HG03520 (cell line): ENCODE measurements at regions not wholly inside any gene's neighbourhood (a gene's known extent, or its start where the extent isn't known, plus 50 kb on each side); places are given as distances from the start of the nearest gene placed in this dataset.

Experiments
- ATAC-seq: cut with Tn5 transposase; IDR thresholded peaks from one replicate; pipeline ENCODE4 v1.9.1; 2021; ENCODE audit warnings: mild to moderate bottlenecking, moderate library complexity; ENCODE audit not compliant: unreplicated experiment

- ATAC-seq = no peak
Observed at GRCh38 chr14:53896726-53897125, 59.9 kb downstream of the BMP4 start.

GRCh38 chr14:53894456-53894855 is 62.2 kb downstream of the BMP4 start:
- ATAC-seq = no peak

- ATAC-seq = no peak
Observed at GRCh38 chr14:53893374-53893773, 63.3 kb downstream of the BMP4 start.

- no peak for ATAC-seq
Observed at GRCh38 chr14:53890611-53891101, 66.0 kb downstream of the BMP4 start.

GRCh38 chr14:53888535-53889386 is 67.9 kb downstream of the BMP4 start:
- ATAC-seq = no peak

- no peak for ATAC-seq
Observed at GRCh38 chr14:53885136-53885640, 71.4 kb downstream of the BMP4 start.

GRCh38 chr14:53884601-53885000 is 72.0 kb downstream of the BMP4 start:
- no peak for ATAC-seq

GRCh38 chr14:53883739-53884138 is 72.9 kb downstream of the BMP4 start:
- ATAC-seq = no peak

- ATAC-seq = no peak
Observed at GRCh38 chr14:53882684-53883083, 73.9 kb downstream of the BMP4 start.

- no peak for ATAC-seq
Observed at GRCh38 chr14:53881921-53882320, 74.7 kb downstream of the BMP4 start.

GRCh38 chr14:53881161-53881871 is 75.3 kb downstream of the BMP4 start:
- no peak for ATAC-seq

- ATAC-seq = no peak
Observed at GRCh38 chr14:53880761-53881160, 75.9 kb downstream of the BMP4 start.

GRCh38 chr14:53879747-53880146 is 76.9 kb downstream of the BMP4 start:
- ATAC-seq = no peak

GRCh38 chr14:53879022-53879686 is 77.5 kb downstream of the BMP4 start:
- no peak for ATAC-seq

GRCh38 chr14:53875324-53875897 is 81.2 kb downstream of the BMP4 start:
- no peak for ATAC-seq

- no peak for ATAC-seq
Observed at GRCh38 chr14:53874704-53875103, 81.9 kb downstream of the BMP4 start.

GRCh38 chr14:53872681-53873089 is 83.9 kb downstream of the BMP4 start:
- ATAC-seq = no peak

GRCh38 chr14:53871951-53872350 is 84.7 kb downstream of the BMP4 start:
- no peak for ATAC-seq

GRCh38 chr14:53871011-53871410 is 85.6 kb downstream of the BMP4 start:
- no peak for ATAC-seq

GRCh38 chr14:53865711-53866110 is 90.9 kb downstream of the BMP4 start:
- no peak for ATAC-seq

GRCh38 chr14:53861781-53862180 is 94.8 kb downstream of the BMP4 start:
- ATAC-seq = no peak
